Breast epithelium (tissue), 4 donors: ENCODE measurements at regions not wholly inside any gene's neighbourhood (a gene's known extent, or its start where the extent isn't known, plus 50 kb on each side); places are given as distances from the start of the nearest gene placed in this dataset.
"Not testable (repeated sequence)": the region's sequence is repeated elsewhere in the genome, so short reads cannot be mapped to it uniquely, and the experiment has no call there.

Source experiments
- DNase-seq, 2 donors: peaks; one replicate each; pipeline ENCODE4 v3.0.0-alpha.2; 2019; ENCODE audit warnings: low spot score in 2 of 2
- H3K27ac ChIP-seq, 2 donors: fragments of 200-600 bp; sonication (generic) in 1 of 2; one replicate each; pipeline ENCODE4 v1.5.1; 2016 to 2019; ENCODE audit warnings: mild to moderate bottlenecking in 1 of 2
- H3K27me3 ChIP-seq, 2 donors: fragments of 200-600 bp; sonication (generic) in 1 of 2; one replicate each; pipeline versions ENCODE4 v1.5.1 to v1.6.0; 2017 to 2019; ENCODE audit warnings: control low read depth in 1 of 2, mild to moderate bottlenecking in 1 of 2
- H3K36me3 ChIP-seq: fragments of 200-600 bp; one replicate; pipeline ENCODE4 v1.5.1; 2019
- H3K4me1 ChIP-seq, 2 donors: fragments of 200-600 bp; sonication (generic); one replicate each; pipeline ENCODE4 v1.5.1; 2016 to 2019; ENCODE audit warnings: control low read depth in 1 of 2
- H3K4me3 ChIP-seq, 3 donors: fragments of 200-600 bp; sonication (generic); 1 replicate in 2 of 3; 2 replicates in 1 of 3; pipeline ENCODE4 v1.5.1; 2016 to 2019; ENCODE audit warnings: mild to moderate bottlenecking in 3 of 3, moderate library complexity in 2 of 3
- H3K9me3 ChIP-seq, 2 donors: fragments of 200-600 bp; sonication (generic) in 1 of 2; one replicate each; pipeline ENCODE4 v1.5.1; 2016 to 2019; ENCODE audit warnings: control low read depth in 1 of 2
- CTCF ChIP-seq, 3 donors: fragments of 450-650 bp; IDR thresholded peaks; one replicate each; pipeline ENCODE4 v1.5.1; 2016 to 2017; ENCODE audit warnings: antibody characterized with exemption in 3 of 3, mild to moderate bottlenecking in 3 of 3, moderate library complexity in 3 of 3
- POLR2A ChIP-seq: fragments of 450-650 bp; IDR thresholded peaks from one replicate; pipeline ENCODE4 v1.6.1; 2016; ENCODE audit warnings: antibody characterized with exemption, mild to moderate bottlenecking, moderate library complexity
- POLR2AphosphoS5 ChIP-seq, 3 donors: sonication (generic); formaldehyde crosslinking; IDR thresholded peaks; one replicate each; pipeline ENCODE4 v1.6.1; 2017; ENCODE audit warnings: antibody characterized with exemption in 3 of 3
- intact Hi-C: fragments of 100-400 bp; cut with DNase I; formaldehyde crosslinking; loops from one replicate; pipeline ENCODE4 v1.15.1; 2023; ENCODE audit warnings: low total_unique reads

GRCh38 chr3:110697961-110698360 lies 373.7 kb upstream of the NECTIN3 start:
- Histone ChIP-seq H3K27ac (no peak overlapping the region), H3K4me1 (no peaks in the 10 kb centered on the region), H3K9me3 (no peaks in the 10 kb centered on the region), H3K36me3 (no peaks in the 10 kb centered on the region), H3K27me3 (no peaks in the 10 kb centered on the region), H3K4me3 (no peak overlapping the region)
- DNase-seq: no peak
- TF ChIP-seq POLR2AphosphoS5 (IDR thresholded peaks at IDR 0.05) (no peak), POLR2A (no peak), CTCF (IDR thresholded peaks at IDR 0.05) (no peak)
- intact Hi-C loops: no loop called here

GRCh38 chr3:110704332-110704731 lies 367.3 kb upstream of the NECTIN3 start:
- H3K27me3 ChIP-seq, intact Hi-C loops, H3K27ac ChIP-seq, H3K4me3 ChIP-seq, H3K36me3 ChIP-seq, H3K9me3 ChIP-seq, H3K4me1 ChIP-seq, DNase-seq: not testable (repeated sequence)

- no peak overlapping the region for H3K4me3 ChIP-seq
Observed at GRCh38 chr3:110708156-110708555, 363.5 kb upstream of the NECTIN3 start.

GRCh38 chr3:110710156-110710555 lies 361.5 kb upstream of the NECTIN3 start:
- H3K36me3 ChIP-seq: no peaks in the 10 kb centered on the region
- no peaks in the 10 kb centered on the region for H3K27me3 ChIP-seq
- intact Hi-C loops: no loop called here
- DNase-seq: no peak
- H3K27ac ChIP-seq: no peak overlapping the region
- H3K9me3 ChIP-seq: no peaks in the 10 kb centered on the region
- H3K4me1 ChIP-seq: no peaks in the 10 kb centered on the region
- no peak for TF ChIP-seq POLR2A
- no peak for TF ChIP-seq POLR2AphosphoS5 (IDR thresholded peaks at IDR 0.05)
- TF ChIP-seq CTCF (IDR thresholded peaks at IDR 0.05): no peak
- H3K4me3 ChIP-seq: no peak overlapping the region

More at GRCh38 chr3:110708156-110708555, 363.5 kb upstream of the NECTIN3 start:
- no peaks in the 10 kb centered on the region for H3K4me1 ChIP-seq
- no peaks in the 10 kb centered on the region for H3K27me3 ChIP-seq
- H3K36me3 ChIP-seq: no peaks in the 10 kb centered on the region
- no peak for DNase-seq
- TF ChIP-seq CTCF (IDR thresholded peaks at IDR 0.05): no peak
- TF ChIP-seq POLR2A: no peak
- intact Hi-C loops: no loop called here
- no peaks in the 10 kb centered on the region for H3K9me3 ChIP-seq
- H3K27ac ChIP-seq: no peak overlapping the region

- no peak for TF ChIP-seq POLR2A
- no peak for TF ChIP-seq CTCF (IDR thresholded peaks at IDR 0.05)
- no peak for TF ChIP-seq POLR2AphosphoS5 (IDR thresholded peaks at IDR 0.05)
- Histone ChIP-seq H3K9me3 (no peaks in the 10 kb centered on the region), H3K4me3 (no peak overlapping the region), H3K4me1 (no peaks in the 10 kb centered on the region), H3K27ac (no peak overlapping the region), H3K36me3 (no peaks in the 10 kb centered on the region), H3K27me3 (no peaks in the 10 kb centered on the region)
- DNase-seq: no peak
- intact Hi-C loops: no loop called here
Observed at GRCh38 chr3:110710603-110711002, 361.0 kb upstream of the NECTIN3 start.

- Histone ChIP-seq H3K27ac (no peak overlapping the region), H3K27me3 (no peaks in the 10 kb centered on the region), H3K9me3 (no peaks in the 10 kb centered on the region), H3K36me3 (no peaks in the 10 kb centered on the region), H3K4me3 (no peak overlapping the region), H3K4me1 (no peaks in the 10 kb centered on the region)
- TF ChIP-seq CTCF (IDR thresholded peaks at IDR 0.05) (no peak), POLR2A (no peak), POLR2AphosphoS5 (IDR thresholded peaks at IDR 0.05) (no peak)
- DNase-seq: no peak
- intact Hi-C loops: no loop called here
Observed at GRCh38 chr3:110711130-110711832, 360.3 kb upstream of the NECTIN3 start.
